Fibroblast of lung (primary cell): ENCODE measurements at regions not wholly inside any gene's neighbourhood (a gene's known extent, or its start where the extent isn't known, plus 50 kb on each side); places are given as distances from the start of the nearest gene placed in this dataset.

ENCODE experiments used
- DNase-seq, 2 donors: peaks; one replicate each; pipeline versions ENCODE4 v3.0.0 to v3.0.0-alpha.2; 2010; ENCODE audit warnings: low read depth in 2 of 2
- H2AFZ ChIP-seq: 2 replicates; pipeline ENCODE4 v1.5.1; 2012; ENCODE audit warnings: low read length, control low read depth, inconsistent platforms
- H3K27ac ChIP-seq: 2 replicates; pipeline ENCODE4 v1.5.1; 2011; ENCODE audit warnings: low read length, control low read depth; ENCODE audit not compliant: insufficient read depth
- H3K27me3 ChIP-seq: 2 replicates; pipeline ENCODE4 v1.5.1; 2011; ENCODE audit warnings: mild to moderate bottlenecking, low read length; ENCODE audit not compliant: control insufficient read depth, insufficient read depth
- H3K36me3 ChIP-seq: 2 replicates; pipeline ENCODE4 v1.5.1; 2011; ENCODE audit warnings: low read length; ENCODE audit not compliant: control insufficient read depth, insufficient read depth
- H3K4me1 ChIP-seq: 2 replicates; pipeline ENCODE4 v1.5.1; 2011; ENCODE audit warnings: low read length; ENCODE audit not compliant: control insufficient read depth, insufficient read depth; ENCODE audit errors: extremely low read depth
- H3K4me2 ChIP-seq: 2 replicates; pipeline ENCODE4 v1.5.1; 2011; ENCODE audit warnings: low read length, control low read depth; ENCODE audit not compliant: insufficient read depth; ENCODE audit errors: extremely low read depth
- H3K4me3 ChIP-seq, 4 experiments: fragments of 200-600 bp in 1 of 4; sonication (generic) in 1 of 4; replicated peaks in 1 of 4; 2 replicates each; pipeline ENCODE4 v1.5.1; 2011 to 2016; ENCODE audit warnings: low read length in 4 of 4, low read depth in 3 of 4, mild to moderate bottlenecking in 3 of 4, control low read depth in 2 of 4, inconsistent platforms in 1 of 4, mixed read lengths in 1 of 4; ENCODE audit not compliant: insufficient read depth in 1 of 4; ENCODE audit errors: control extremely low read depth in 1 of 4
- H3K79me2 ChIP-seq: 2 replicates; pipeline ENCODE4 v1.5.1; 2012; ENCODE audit warnings: mild to moderate bottlenecking, low read length, inconsistent platforms; ENCODE audit not compliant: control insufficient read depth, insufficient read depth
- H3K9ac ChIP-seq: 2 replicates; pipeline ENCODE4 v1.5.1; 2011; ENCODE audit warnings: mild to moderate bottlenecking, low read length, control low read depth; ENCODE audit not compliant: insufficient read depth
- H3K9me3 ChIP-seq: 2 replicates; pipeline ENCODE4 v1.5.1; 2012; ENCODE audit warnings: low read depth, low read length; ENCODE audit not compliant: control insufficient read depth, insufficient read depth
- H4K20me1 ChIP-seq: 2 replicates; pipeline ENCODE4 v1.5.1; 2011; ENCODE audit warnings: low read length; ENCODE audit not compliant: control insufficient read depth, insufficient read depth; ENCODE audit errors: extremely low read depth
- CTCF ChIP-seq, 2 donors: IDR thresholded peaks in 1 of 2; conservative IDR thresholded peaks in 1 of 2; 1 replicate in 1 of 2; 2 replicates in 1 of 2; pipeline ENCODE4 v1.5.1; 2011 to 2012; ENCODE audit warnings: low read length in 2 of 2, control low read depth in 1 of 2, inconsistent platforms in 1 of 2, low read depth in 1 of 2, mild to moderate bottlenecking in 1 of 2
- EZH2 ChIP-seq: IDR thresholded peaks from 2 replicates; pipeline ENCODE4 v1.5.1; 2012; ENCODE audit warnings: low read length, control low read depth, mild to moderate bottlenecking; ENCODE audit errors: missing control alignments

DNA sequence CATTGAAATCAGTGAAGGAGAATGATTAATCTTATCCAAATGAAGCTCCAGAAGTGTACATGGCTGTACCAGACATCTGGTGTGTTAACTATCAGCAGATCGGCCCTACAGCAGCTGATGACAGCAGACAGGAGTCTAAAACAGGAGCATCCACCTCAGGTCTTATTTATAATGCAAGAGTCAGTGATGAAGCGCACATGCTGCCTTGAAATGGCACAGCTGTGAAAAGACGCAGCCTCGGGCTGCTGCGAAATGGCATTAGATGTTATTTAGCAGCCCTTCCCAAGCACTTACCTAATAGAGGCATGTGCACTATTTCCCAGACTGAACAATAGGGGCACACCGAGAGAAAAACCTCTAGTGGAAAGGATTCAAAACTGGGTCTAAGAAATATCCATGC lies 472.3 kb upstream of the CBLB start:
- H3K4me2 ChIP-seq: peak overlapping the region; percentile 69
- H3K9ac ChIP-seq: no peak overlapping the region

DNA sequence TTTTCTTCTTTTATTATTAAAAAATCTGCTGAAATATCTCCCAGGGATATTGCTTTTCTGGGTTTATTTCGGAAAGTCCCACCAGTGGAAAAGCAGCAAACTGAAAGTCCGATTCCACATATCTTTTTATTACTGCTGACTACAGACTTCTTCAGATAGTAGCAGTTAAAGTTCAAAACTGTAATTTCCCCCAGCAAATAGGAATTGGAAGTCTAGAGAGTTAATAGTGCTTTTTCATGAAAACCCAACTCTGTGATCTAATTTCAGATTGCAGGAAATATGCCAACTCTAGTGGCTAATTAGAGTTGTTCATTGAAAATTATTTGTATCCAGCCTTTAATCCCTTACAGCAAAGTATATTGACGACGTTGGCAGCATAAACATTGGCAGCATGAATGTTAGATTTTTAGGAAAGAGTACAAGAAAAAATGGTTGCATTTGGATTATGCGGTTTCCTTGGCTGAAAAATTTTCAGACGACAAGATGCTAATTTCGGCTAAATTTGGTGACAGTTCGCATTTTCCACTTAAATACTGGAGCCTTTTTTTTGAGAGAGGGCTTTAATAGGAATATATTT lies 472.9 kb upstream of the CBLB start:
- Histone ChIP-seq H3K79me2 (no peaks in the 10 kb centered on the region), H3K4me1 (peaks cover 6% of the 10 kb centered on the region), H3K4me2 (no peak overlapping the region), H3K4me3 (peak overlapping the region in 2 of 4 experiments; percentile 3 to 15), H3K9ac (no peak overlapping the region), H4K20me1 (no peaks in the 10 kb centered on the region), H2AFZ (no peak overlapping the region), H3K27me3 (no peaks in the 10 kb centered on the region), H3K9me3 (no peaks in the 10 kb centered on the region), H3K36me3 (no peaks in the 10 kb centered on the region), H3K27ac (no peak overlapping the region)
- no peak for DNase-seq
- TF ChIP-seq EZH2 (no peak), CTCF (conservative IDR thresholded peaks at IDR 0.05 in 1 of 2, IDR thresholded peaks at IDR 0.05 in 1 of 2; ENCODE audit: low read depth in 1 of 2, low read length in 2 of 2) (no peak)

More for the DNA sequence above, 472.3 kb upstream of the CBLB start:
- no peaks in the 10 kb centered on the region for H3K79me2 ChIP-seq
- peaks cover 6% of the 10 kb centered on the region for H3K4me1 ChIP-seq
- H3K27me3 ChIP-seq: no peaks in the 10 kb centered on the region
- no peaks in the 10 kb centered on the region for H3K36me3 ChIP-seq
- no peaks in the 10 kb centered on the region for H4K20me1 ChIP-seq
- H2AFZ ChIP-seq: peak overlapping the region; percentile 18
- H3K4me3 ChIP-seq: peak overlapping the region in 3 of 4 experiments; percentile 3 to 19 (median 15)
- DNase-seq: peak in 1 of 2 donors; percentile 54
- no peak for TF ChIP-seq CTCF (conservative IDR thresholded peaks at IDR 0.05 in 1 of 2, IDR thresholded peaks at IDR 0.05 in 1 of 2; ENCODE audit: low read depth in 1 of 2, low read length in 2 of 2)
- TF ChIP-seq EZH2: no peak
- no peak overlapping the region for H3K27ac ChIP-seq
- H3K9me3 ChIP-seq: no peaks in the 10 kb centered on the region

DNA sequence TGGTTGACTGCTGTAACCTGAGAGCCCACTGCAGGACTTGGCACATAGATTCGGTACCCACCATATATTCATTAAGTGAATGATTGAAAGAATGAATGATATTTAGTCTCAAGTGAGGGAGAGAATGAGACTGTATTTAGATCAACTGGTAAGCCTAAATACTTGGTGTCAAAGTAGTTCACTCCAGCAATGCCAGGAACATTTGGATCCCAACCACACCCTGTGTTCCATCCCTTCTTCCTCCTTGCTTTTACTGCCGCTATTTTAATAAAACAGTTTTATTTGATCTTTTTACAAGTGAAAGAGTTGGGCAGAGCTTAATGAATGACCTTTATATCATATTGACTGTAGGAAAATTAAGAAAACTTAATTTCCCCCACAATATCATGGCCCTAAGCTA lies 473.6 kb upstream of the CBLB start:
- no peak overlapping the region for H3K9ac ChIP-seq
- H3K4me3 ChIP-seq: no peak overlapping the region
- no peaks in the 10 kb centered on the region for H3K9me3 ChIP-seq
- no peaks in the 10 kb centered on the region for H3K79me2 ChIP-seq
- DNase-seq: no peak
- no peak overlapping the region for H2AFZ ChIP-seq
- H3K27me3 ChIP-seq: no peaks in the 10 kb centered on the region
- peaks cover 6% of the 10 kb centered on the region for H3K4me1 ChIP-seq
- TF ChIP-seq EZH2: no peak
- TF ChIP-seq CTCF (conservative IDR thresholded peaks at IDR 0.05 in 1 of 2, IDR thresholded peaks at IDR 0.05 in 1 of 2; ENCODE audit: low read depth in 1 of 2, low read length in 2 of 2): no peak
- H4K20me1 ChIP-seq: no peaks in the 10 kb centered on the region
- H3K36me3 ChIP-seq: no peaks in the 10 kb centered on the region
- no peak overlapping the region for H3K27ac ChIP-seq
- no peak overlapping the region for H3K4me2 ChIP-seq
